NCI-H69 (cell line): ENCODE measurements at regions not wholly inside any gene's neighbourhood (a gene's known extent, or its start where the extent isn't known, plus 50 kb on each side); places are given as distances from the start of the nearest gene placed in this dataset.
"Not testable (repeated sequence)": the region's sequence is repeated elsewhere in the genome, so short reads cannot be mapped to it uniquely, and the experiment has no call there.

Source experiments
- DNase-seq: peaks from one replicate; lab custom pipeline; 2025; lab: John Stamatoyannopoulos, UW

GRCh38 chr3:118167571-118167970 lies 867.1 kb downstream of the IGSF11 start:
- no peak for DNase-seq

DNA sequence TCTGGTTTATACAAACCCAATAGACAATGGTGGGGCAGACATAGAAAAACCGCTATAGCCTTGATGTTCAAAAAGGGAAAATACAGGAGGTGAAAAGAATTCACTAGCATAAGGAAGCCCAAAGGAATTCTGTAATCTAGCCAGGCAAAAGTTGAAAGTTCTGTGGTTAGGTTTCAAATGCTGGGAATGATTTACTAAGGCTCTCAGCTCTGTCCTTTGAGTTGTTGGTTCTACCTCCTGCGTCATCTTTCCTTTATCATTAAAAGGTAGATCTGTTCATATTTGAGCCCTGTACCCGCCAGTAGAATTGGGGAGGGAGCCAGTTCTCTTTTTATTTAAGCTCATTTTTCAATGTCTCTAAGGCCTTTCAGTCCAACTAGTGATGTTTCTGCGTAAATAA lies 866.5 kb downstream of the IGSF11 start:
- DNase-seq, result no peak

DNA sequence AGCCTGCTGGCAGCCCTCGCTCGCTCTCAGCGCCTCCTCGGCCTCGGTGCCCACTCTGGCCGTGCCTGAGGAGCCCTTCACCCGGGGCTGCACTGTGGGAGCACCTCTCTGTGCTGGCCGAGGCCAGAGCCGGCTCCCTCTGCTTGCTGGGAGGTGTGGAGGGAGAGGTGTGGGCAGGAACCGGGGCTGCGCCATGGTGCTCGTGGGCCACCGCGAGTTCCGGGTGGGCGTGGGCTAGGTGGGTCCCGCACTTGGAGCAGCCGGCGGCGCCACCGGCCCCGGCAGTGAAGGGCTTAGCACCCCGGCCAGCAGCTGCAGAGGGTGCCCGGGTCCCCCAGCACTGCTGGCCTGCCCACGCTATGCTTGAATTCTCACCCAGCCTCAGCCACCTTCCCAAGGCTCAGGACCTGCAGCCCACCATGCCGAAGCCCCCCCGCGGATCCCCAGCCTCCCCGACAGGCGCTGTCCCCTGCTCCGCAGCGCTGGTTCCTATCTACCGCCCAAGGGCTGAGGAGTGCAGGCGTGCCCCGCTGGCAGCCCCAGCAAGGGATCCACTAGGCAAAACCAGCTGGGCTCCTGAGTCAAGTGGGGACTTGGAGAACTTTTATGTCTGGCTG lies 863.3 kb downstream of the IGSF11 start:
- DNase-seq, result no peak

GRCh38 chr3:118180853-118181252 lies 853.8 kb downstream of the IGSF11 start:
- DNase-seq, result no peak

DNA sequence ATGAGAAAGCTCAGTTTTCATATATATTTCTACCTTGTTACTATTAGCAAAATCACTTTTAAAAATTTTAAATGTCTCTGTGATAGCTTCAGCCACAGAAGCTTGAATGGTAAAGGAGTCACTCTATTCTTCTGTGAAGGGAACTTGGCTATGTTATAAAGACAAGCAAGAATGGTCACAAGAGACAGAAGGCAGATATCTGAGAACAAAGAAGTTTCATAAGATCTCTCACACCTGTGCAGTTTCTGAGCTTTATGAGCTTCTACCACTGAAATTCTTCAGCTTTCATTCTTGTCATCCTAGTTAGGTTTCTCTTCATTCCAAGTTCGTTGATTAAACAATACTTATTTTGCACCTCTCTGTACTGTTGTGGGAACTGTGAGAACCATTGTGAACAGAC lies 853.4 kb downstream of the IGSF11 start:
- no peak for DNase-seq

DNA sequence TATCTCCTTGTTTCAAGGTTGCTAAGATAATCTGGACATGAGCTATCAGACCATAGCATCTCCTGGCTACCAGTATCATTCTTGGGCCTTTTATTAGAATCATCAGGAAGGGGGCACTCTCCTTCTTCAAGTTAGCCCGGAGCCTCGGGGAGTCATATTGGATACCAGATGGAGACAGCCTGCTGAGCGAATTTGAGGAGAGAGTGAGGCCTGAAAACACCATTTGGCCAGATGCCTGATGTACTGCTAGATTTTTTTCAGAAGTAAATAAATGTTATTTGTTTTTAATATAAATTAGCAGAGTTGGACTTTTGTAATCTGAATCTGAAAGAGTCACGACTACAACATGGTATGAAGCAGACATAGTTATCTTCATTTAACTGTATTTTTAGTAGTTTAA lies 848.6 kb downstream of the IGSF11 start:
- peak; percentile 0 for DNase-seq

DNA sequence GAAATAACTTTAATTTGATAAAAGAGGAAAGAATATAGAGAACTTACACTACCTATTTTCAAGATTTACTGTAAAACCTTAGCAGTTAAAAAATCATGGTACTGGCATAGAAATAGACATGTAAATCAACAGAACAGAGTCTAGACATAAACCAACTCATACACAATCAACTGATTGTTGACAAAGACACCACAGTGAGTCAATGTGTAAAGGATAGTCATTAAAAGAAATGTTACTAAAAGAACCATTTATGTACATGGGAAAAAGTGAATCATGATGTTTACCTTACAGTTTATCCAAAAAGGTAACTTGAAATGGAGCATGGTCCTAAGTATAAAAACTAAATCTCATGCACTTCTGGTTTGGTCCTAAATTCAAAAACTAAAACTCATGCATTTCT lies 847.4 kb downstream of the IGSF11 start:
- no peak for DNase-seq

DNA sequence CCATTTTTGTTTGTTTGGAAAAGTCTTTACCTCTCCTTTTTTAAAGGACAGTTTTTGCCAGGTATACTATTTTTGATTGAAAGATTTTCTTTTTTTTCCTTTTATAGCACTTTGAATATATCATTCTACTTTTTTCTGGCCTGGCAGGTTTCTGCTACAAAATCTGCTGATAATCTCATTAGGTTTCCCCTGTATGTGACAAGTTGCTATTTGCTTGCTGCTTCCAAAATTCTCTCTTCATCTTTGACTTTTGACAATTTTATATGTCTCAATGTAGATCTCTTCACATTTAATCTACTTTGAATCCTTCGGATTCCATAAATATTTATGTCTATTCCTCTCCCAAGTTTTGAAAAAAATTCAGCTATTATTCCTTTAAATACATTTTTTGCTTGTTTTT lies 838.5 kb downstream of the IGSF11 start:
- DNase-seq, result no peak

DNA sequence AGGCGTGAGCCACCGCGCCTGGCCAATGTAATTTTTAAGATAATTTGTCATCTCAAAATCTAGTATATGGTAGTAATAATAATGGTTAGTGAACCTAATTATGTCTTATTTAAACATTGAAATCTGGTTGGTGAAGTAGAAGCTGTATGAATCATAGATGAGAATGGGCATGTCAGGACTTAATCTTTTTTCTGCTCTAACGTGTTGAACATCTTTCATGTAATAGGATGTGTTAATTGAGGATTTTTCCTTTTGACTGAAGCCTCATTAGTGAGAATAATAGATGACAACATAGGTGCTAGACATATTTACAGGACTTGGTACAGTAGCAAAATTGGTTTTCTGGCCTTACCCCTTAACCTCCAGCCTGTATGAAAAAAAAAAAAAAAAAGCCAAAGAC lies 835.6 kb downstream of the IGSF11 start:
- DNase-seq, result no peak

DNA sequence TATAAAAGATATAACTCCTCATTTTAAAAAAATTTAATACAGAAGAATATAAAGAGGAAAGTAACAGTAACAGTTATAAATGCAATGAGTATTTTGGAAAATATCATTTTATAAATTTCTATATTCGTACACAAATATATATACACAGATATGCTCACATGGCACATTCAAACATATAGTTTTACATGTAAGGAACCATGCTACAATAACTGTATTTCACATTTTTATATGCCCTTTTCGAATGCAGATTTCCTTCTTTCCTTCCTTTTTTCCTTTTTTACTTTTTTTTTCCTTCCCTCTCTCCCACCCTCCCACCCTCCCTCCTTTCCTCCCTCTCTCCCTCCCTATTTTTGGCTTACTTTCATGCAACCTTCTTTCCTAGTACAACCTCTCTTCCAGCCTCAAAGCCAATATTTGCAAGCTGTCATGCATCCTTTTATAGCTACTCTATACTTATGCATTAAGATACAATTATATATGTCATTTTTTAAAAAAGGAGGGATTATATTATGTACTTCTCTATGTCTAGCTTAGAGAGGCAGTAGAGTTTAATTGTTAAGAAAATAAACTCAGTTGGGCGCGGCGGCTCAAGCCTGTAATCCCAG lies 830.5 kb downstream of the IGSF11 start:
- no peak for DNase-seq

- no peak for DNase-seq
Measured at GRCh38 chr3:118207271-118207670, 827.4 kb downstream of the IGSF11 start.

GRCh38 chr3:118208642-118209041 lies 826.0 kb downstream of the IGSF11 start:
- no peak for DNase-seq

GRCh38 chr3:118213892-118214291 lies 820.8 kb downstream of the IGSF11 start:
- DNase-seq, result no peak

DNA sequence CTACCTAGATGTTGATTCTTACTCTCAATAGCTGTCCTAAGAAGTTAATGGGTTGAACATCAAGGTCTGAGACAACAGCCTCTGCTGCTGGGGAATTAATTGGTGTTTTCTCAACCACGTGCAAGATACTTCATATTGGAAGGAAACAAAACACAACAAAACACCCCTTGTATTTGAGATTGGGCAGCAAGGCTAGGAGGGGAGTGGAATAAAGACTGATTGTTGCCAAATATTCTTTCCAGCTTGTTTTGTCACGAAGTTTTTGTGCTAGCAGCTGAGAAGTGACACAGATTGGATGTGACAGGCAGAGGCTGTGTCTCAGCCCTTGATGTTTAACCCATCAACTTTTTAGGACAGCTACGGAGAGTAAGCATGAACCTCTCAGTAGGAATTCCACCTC lies 808.4 kb downstream of the IGSF11 start:
- DNase-seq, result no peak

DNA sequence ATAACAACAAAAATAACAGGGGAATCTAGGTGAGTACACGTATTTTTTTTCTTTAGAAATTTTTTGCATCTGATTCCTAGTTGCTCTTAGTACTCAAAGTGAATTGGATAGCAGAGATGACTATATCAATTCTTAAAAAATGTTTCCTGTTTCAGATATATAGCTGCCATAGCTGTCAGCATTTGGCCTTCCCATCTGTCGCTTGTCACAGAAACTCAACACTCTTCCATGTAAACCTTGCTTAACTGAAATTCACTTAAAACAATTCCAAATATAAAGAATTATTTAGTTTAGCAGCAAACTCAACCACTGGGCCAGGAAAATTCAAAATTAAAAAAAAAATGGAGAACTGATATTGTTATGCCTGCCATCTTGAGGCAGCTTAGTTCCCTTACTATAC lies 807.5 kb downstream of the IGSF11 start:
- DNase-seq, result no peak

DNA sequence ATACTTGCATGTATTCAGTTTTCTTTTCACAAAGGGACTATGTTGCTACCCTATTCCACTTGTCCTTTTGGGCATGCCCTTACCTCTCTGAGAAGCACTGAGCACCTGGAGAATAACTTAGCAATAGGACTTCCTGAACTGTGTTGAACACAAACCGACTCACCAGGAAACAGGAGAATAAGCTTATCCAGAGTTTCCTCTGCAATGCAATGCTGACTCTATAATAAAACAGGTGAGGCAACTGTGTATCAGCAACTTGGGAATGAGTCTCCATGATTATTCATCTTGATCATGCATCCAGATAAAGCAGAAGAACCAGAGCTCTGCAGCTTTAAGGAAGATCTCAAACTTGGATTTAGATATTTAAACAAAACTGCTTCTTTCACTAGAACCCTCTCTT lies 806.5 kb downstream of the IGSF11 start:
- DNase-seq, result no peak

DNA sequence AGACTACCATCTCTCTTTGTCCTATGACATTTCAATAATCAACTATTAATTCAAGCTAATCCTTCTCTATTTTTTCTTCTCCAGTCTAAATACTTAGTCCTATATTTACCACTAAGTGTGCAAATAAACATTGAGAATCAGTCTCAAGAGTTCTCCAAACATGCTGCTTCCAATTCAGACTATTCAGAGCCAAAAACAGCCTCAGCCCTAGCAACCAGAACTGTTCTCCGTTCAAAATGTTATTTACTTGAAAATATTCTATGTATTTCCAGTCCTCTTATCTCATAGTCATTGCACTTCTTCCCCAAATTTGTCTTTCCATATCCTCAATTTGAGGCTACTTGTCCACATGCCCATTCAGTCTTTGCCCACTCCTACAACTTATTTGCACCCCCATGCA lies 805.5 kb downstream of the IGSF11 start:
- DNase-seq, result no peak

DNA sequence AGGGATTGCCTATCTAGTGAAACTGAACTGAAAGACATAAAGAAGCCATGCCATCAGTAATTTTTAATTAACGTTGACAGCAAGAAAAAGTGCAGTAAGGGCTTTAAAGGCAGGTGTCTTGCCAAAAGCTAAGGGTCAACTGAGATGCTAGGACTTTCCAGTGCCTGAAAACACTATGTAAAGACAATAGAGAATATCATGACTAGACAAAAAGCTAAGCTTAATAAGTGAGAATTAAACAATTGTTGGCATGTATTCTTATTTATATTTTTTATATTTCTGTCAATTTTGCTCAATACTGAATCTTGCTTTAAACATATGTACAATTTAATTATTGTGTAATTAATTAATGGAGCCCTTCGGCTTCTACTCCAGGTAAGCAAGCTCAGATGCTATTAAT lies 803.1 kb downstream of the IGSF11 start:
- no peak for DNase-seq

- DNase-seq, result no peak
Measured at GRCh38 chr3:118239253-118239652, 795.4 kb downstream of the IGSF11 start.

- DNase-seq, result no peak
Measured at GRCh38 chr3:118244761-118245160, 789.9 kb downstream of the IGSF11 start.

DNA sequence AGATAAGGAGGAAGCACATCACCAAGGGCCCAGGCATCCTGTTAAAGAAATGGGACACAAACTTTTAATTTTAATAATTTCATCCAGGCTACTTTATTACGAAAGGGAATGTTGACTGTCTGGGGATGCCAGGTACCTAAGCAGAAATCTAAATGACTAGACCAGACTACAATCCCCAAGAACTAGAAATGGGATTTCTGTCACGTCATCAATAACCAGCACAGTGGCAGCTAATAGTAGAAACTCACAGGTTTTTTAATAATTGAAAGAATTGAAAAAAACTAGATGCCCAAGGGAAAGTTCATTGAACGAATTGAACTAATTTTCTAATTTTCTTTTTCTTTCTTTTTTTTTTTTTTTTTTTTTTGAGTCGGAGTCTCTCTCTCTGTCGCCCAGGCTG lies 789.3 kb downstream of the IGSF11 start:
- DNase-seq, result no peak

- not testable (repeated sequence) for DNase-seq
Measured at GRCh38 chr3:118258850-118259249, 775.8 kb downstream of the IGSF11 start.

DNA sequence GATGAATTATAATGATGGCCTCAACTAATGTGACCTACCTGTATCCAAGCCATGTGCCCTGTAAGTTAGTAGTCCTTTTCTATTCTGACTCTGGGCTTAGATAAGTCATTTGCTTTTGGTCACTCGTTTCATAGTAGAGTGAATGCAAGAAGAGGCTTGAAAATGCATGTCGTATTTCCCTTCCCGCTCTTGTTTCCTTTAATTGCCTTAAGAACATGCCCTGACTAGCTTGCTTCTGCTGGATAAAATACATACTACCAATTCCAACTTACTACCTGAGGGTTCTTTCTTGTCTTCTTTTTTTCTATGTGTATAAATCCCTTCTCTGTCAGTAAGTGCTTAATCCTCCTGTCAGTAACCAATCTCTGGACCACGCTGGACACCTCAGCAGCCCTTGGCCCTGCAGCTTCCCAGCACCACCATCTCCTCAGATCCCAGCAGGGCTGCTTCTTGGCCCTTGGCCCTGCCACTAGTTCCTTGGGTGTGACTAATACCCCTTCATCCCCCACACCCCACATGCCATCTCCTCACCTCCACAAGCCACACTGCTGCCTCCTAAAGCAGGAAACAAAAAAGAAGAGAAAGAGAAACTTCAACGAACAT lies 771.7 kb downstream of the IGSF11 start:
- no peak for DNase-seq

- no peak for DNase-seq
Measured at GRCh38 chr3:118267588-118267987, 767.1 kb downstream of the IGSF11 start.
